ENCODE measurements at regions not wholly inside any gene's neighbourhood (a gene's known extent, or its start where the extent isn't known, plus 50 kb on each side); places are given as distances from the start of the nearest gene placed in this dataset.

GRCh38 chr13:27679896-27680295 lies 58.2 kb downstream of the POLR1D start:
- TF ChIP-seq SIN3A (IDR thresholded peaks at IDR 0.05; ENCODE audit: borderline replicate concordance in 2 of 2, control insufficient read depth in 1 of 2, low read depth in 2 of 2, low read length in 2 of 2) = no peak
- no peak for TF ChIP-seq CBFB (CRISPR knock-in tag; IDR thresholded peaks at IDR 0.05)
- TF ChIP-seq ZNF3 (CRISPR knock-in tag; IDR thresholded peaks at IDR 0.05) = no peak
- TF ChIP-seq TCF7L2 (IDR thresholded peaks at IDR 0.05; ENCODE audit: low read depth, low read length) = no peak
- no peak for TF ChIP-seq ZNF121 (CRISPR knock-in tag; conservative IDR thresholded peaks at IDR 0.05)
